ENCODE measurements at regions not wholly inside any gene's neighbourhood (a gene's known extent, or its start where the extent isn't known, plus 50 kb on each side); places are given as distances from the start of the nearest gene placed in this dataset.

DNA sequence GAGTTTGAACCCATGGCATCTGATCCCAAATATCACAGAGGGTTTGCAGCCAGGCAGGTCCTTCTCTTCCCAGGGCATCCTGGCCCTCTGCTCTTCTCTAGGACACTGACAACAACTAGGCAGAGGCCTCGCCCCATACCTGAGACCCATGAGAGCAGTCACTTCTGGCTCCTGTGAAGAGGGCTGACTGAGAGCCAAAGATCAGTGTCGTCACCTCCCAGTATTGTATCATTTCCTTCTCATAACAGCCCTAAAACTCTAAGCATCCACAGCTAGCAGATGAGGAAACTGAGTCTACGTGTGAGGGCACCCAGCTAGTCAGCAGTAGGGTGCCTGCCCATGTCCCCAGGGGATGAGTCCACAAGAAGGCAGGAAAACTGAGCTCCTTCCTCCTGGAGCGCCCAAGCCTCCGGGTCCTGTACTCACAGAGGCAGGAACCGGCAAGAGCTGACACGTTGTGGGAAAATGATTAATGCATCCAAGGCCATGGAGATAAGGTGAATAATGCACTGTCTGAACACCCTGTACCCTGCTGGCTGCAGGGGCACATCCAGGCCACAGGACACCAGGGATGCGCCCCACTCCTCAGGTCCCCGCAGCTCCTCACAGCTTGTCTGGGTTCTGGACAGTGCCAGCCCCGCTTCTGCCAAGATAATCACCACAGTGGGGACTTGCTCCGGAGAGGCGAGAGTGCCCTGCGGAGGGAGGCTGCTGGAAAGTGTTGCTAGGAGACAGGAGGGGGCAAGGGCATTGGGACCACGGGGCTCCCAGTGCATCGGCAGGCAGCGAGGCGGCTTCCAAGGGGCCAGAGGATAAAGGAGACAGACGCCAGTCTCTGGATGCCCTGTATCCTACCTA is 340.0 kb downstream of the NPHP4 start:
- DNase-seq, result no peak

GRCh38 chr1:5651473-5651872 is 340.8 kb downstream of the NPHP4 start:
- no peak for DNase-seq

GRCh38 chr1:5651027-5651410 is 341.2 kb downstream of the NPHP4 start:
- DNase-seq, result no peak

DNA sequence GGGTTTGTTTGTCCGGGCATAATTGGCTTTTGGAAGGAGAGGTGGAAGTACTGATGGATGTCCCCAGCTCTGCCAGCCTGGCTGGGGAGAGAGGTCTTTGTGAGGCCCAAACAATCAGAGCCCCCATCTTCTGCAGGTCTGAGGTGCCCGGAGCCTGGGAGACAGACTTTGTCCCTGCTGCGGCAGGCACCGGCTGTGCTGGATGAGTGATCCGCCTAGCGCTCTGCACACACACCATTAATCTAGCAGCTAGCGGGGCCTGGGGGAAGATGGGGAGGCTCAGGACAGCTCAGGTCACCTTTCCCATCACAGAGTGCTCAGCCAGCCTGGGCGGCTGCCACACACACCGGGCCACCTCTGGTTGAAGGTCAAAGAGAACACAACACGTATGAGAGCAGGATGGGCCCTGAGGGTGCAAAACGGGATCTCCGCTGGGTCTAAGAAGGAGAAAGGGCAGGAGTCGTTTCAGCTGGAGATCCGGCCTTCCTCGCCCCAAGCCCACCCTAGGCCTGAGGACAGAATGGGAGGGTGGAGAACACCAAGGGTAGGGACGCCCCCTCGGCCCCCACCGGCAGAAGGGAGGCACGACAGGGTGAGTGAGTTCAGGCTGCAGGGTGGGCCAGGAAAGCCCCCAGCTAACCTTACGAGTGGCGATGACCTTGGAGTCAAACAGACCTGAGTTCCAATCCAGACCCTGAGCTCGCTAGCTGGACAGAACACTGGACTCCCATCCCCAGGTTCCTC is 341.8 kb downstream of the NPHP4 start:
- no peak for DNase-seq

DNA sequence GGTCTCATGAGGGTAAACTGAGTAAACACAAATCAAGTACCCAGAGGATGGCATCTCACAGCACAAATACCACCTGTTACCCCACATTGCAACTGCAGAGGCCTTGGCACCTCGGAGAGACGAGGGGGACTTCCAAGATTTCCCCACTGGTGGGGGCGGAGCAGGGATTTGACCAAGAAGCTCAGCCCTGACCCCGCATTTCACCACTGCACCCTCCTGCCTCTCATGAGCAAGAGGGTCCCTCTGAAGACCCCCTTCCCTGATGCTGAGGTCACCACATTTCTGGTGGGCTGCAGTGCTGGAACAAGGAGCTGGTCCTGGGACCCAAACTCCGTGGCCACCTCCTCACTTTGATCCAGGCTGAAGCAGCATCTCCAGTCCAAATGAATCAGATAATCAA is 342.4 kb downstream of the NPHP4 start:
- no peak for DNase-seq

GRCh38 chr1:5649166-5649551 is 343.1 kb downstream of the NPHP4 start:
- no peak for DNase-seq

DNA sequence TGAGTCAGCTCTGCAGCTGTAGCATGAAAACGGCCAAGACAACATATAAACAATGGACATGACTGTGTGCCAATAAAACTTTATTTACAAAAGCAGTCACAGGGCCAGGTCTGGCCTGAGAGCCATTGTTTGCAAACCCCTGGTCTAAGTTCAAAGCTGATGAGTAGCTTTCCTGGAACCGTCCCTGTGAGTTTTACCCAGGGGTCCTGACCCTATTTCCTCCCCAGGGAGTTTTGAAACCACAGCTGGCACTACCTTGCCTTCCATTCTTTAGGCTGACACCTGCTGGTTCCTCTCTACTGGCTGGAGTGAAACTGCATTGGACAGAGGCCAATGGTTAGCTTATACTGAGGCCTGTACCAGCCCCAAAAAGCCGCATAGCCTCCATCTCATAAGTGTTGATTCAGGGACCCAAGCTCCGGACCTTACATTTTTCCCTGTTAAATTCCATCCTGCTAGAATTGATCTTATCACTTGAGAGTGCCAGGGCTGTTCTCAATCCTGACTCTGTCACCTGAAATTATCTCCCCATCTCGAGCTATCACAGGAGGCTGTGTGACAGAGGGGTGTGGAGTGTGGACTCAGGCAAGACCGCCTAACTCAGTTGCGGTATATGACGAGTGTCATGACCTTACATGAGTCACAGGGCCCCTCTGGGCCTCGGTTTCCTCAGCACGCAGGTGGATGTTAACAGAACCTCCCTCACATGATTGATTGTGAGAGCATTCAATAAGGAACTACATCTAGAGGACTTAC is 343.6 kb downstream of the NPHP4 start:
- no peak for DNase-seq

DNA sequence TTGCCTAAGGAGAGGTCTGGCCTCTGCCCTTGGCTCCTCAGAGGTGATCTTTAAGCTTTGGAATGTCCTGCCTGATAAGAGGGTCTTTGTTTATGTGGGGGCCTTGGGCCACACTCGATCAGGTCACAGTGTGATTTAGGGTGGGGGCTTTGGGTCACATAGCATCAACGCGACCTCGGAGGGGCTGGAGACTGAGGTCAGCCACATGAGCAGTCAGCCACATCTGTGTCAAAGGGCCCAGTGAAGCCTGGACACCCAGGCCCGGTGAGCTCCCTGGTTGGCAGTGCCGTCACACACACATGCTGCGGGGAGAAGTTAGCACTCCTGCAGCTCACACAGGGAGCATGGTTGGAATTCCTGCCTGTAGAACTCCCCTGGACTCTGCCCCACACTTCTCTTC is 345.0 kb downstream of the NPHP4 start:
- no peak for DNase-seq

GRCh38 chr1:5646486-5647149 is 345.6 kb downstream of the NPHP4 start:
- no peak for DNase-seq

GRCh38 chr1:5645929-5646328 is 346.3 kb downstream of the NPHP4 start:
- no peak for DNase-seq

GRCh38 chr1:5645135-5645399 is 347.2 kb downstream of the NPHP4 start:
- DNase-seq, result no peak

DNA sequence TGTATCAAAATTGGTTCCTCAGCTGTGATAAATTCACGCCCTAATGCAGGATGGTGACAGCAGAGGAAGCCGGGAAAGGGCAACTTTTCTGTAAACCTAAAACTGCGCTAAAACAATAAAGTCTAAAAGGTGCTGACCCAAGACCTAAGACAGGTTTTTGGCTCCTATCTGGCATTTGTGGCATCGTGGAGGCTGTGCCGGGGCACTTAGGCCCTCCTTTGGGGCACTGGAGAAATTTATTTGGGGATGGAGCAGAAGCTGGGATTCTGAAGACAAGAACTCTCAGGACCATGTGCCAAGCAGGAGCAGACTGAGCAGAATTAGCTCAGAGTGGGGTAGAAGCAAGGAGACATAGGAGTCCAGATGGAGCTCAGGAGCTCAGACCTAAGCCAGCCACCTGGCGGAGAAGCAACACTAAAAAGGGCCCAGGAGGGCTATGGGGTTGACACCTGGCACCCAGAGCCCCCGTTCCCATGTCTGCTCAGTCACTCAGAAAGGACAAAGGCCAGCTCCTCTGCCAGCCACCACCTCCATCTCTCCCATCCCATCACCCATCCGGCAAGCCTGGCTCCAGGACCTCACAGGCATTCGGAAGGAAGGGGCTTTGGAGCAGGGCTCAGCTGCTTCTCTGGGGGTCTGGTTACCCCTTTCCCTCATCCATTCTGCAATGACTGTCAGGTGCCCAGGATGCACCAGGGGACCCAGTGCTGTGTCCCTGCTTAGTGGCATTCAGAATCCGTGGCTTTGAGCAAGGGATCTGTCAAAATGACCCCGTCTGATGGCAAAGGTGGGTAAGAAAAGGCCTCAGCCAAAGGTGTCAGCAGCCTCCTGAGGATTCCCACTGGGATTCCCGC is 347.7 kb downstream of the NPHP4 start:
- DNase-seq, result no peak

DNA sequence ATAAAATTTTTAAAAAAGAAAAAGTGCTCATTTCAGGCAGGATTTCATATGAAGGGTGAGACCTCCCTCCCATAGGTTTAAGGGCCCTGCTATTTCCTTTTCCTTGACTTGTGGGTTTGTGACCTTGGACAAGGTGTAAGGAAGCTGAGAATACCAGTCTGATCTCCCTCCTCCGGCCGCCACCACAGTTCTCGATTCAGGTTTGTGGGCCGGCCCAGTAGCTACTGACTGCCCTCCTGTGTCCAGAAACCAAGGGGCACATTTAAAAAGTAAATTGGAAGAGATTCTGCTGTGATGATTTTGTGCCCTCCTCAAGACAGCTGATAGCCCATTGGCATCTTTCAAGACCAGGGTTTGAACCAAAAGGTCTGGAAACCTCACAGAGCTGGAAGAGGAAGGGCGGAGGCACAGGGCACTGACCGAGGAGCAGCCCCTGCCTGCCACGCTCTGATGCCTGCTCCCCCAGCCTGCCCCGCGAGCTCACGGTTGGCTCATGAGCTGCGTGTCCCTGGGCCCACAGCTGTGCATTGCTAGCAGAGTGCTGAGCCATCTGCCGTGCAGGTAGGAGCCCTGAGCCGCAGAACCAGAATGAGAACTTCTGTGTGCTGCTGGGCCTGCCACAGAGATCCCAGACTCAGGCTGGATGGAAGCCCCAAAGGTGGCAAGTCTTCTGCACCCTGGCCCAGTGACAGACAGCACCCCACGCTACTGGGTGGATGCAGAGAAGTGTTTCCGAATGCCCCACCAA is 348.7 kb downstream of the NPHP4 start:
- DNase-seq, result no peak

DNA sequence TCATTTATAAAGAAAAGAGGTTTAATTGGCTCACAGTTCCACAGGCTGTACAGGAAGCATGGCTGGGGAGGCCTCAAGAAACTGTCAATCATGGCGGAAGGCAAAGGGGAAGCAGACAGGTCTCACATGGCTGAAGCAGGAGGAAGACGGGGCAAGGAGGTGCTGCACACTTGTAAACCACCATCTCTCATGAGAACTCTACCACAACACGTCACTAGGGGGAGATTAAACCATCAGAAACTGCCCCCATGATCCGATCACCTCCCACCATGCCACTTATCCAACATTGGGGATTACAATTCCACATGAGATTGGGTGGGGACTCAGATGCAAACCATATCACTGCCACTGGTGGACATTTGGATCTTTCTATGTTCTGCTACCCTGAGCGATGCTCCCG is 351.4 kb downstream of the NPHP4 start:
- no peak for DNase-seq

- no peak for DNase-seq
These were observed 353.0 kb downstream of the NPHP4 start for GRCh38 chr1:5639106-5639722.

DNA sequence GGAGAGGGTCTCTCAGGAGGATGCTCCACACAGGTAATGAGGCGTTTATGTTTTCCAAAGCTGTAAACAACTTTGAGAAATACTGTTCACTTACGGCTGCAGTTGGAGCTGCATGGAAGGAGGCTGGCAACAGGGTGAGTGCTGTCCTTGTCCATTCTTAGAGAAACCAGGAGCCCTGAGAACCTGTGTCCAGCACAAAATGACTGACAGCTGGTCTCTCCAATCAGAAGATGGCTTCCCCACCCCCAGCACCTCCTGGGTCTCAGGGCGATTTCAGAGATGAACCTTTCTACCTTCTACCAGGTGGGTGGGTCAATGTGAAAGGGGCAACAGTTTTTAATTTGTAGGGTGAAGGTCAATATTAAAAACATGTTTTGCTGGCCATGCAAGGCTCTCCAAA is 353.6 kb downstream of the NPHP4 start:
- no peak for DNase-seq

- DNase-seq, result no peak
These were observed 355.1 kb downstream of the NPHP4 start for GRCh38 chr1:5637171-5637570.

- DNase-seq, result no peak
These were observed 357.3 kb downstream of the NPHP4 start for GRCh38 chr1:5634893-5635292.

DNA sequence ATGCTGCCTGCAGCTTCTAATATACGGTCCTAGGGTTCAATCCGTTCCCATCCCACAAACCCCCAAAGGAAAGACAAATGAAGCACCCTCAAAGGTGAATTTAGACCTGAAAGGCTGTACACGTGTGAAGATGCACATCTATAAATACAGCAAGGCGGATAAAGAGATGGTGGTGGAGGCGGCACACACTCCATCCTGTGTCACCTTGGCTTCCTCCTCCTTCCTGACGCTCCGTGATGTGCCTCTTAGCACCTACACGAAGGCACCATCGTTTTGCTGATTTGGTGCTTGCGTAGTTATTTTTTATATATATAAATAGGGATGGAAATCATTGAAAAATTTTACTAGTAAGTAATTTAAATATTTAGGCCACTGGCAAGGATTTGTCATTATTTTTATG is 359.4 kb downstream of the NPHP4 start:
- no peak for DNase-seq

DNA sequence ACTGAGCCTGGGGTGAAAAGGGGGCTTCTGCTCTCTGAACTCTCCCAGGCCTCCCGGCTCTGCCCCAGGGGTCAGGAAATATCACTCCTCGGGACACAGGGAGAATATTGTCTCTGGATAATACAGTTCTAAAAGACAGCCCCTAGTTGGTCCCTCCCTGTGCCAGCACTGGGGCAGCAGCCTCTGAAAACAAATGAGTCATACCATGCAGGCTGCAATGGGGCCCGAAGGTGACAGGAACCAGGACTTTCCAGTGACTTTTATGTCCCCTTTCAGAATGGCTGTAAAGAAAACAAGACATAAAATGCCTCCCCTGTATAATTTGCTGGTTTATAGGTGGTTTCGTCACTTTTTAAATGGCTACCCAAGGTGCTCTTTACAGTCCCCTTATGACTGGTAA is 360.0 kb downstream of the NPHP4 start:
- no peak for DNase-seq

- DNase-seq, result no peak
These were observed 363.8 kb downstream of the NPHP4 start for GRCh38 chr1:5628416-5628815.

Data from fibroblast of skin of scalp (primary cell).